ENCODE measurements at regions not wholly inside any gene's neighbourhood (a gene's known extent, or its start where the extent isn't known, plus 50 kb on each side); places are given as distances from the start of the nearest gene placed in this dataset.
"Not testable (repeated sequence)": the region's sequence is repeated elsewhere in the genome, so short reads cannot be mapped to it uniquely, and the experiment has no call there.

GRCh38 chr12:83939718-83940117, 972.9 kb downstream of the SLC6A15 start:
- in situ Hi-C loops (cut with HindIII; ENCODE audit: low sequenced_read_pairs): no loop called here
- DNase-seq (ENCODE audit: low spot score): no peak

DNA sequence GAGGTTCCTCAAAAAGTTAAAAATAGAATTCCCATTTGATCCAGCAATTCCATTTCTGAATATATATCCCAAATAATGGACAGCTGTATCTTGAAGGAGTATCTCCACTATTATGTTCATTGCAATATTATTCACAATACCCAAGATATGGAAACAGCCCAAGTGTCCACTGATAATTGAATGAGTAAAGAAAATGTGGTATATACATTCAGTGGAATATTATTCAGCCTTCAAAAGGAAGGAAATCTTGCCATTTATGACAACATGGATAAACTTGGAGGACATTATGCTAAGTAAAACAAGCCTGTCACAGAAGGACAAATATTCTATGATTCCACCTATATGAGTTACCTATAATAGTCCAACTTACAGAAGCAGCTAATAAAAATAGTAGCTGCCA, 979.0 kb downstream of the SLC6A15 start:
- in situ Hi-C loops (cut with HindIII; ENCODE audit: low sequenced_read_pairs): no loop called here

DNA sequence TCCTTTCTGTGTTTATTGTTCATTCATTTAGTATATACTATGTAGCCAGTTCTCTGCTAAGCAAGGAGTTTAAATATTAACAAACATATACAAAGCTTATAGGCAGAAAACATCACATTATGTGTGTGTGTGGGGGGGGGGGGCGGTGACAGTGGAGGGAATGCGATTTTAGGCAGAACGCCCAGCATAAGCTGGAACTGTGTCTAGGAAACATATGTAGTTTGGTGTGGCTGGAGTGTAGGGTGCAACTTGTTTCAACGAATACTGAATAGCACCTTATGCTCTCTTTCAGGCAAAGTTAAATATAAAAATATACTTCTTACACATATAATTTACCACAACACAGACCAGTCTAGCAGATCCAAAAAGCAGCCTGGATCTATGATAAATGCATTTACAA, 980.6 kb downstream of the SLC6A15 start:
- in situ Hi-C loops (cut with HindIII; ENCODE audit: low sequenced_read_pairs): no loop called here
- DNase-seq (ENCODE audit: low spot score): no peak

More for the DNA sequence above, 979.0 kb downstream of the SLC6A15 start:
- DNase-seq (ENCODE audit: low spot score): no peak

DNA sequence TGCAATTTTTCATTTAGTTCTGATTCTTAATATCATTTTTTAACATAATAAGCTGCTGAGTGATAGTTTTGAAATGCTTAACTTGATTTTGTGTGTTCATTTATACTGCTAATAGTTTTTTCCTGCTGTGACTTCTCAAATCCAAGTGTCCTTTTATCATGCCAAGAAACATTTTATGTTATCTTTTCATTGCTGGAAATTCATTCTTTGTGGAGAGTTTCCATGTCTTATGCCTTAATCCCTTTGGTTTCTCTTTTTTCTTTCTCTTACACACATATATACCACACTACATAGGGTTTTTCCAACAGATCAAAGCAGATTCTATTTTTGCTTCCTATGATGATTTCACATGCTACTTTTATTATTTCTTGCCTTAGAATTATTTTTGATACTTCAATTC, 981.1 kb downstream of the SLC6A15 start:
- no peak for DNase-seq (ENCODE audit: low spot score)
- in situ Hi-C loops (cut with HindIII; ENCODE audit: low sequenced_read_pairs): no loop called here

- in situ Hi-C loops (cut with HindIII; ENCODE audit: low sequenced_read_pairs); DNase-seq (ENCODE audit: low spot score): not testable (repeated sequence)
These were observed 982.8 kb downstream of the SLC6A15 start for GRCh38 chr12:83929792-83930191.

DNA sequence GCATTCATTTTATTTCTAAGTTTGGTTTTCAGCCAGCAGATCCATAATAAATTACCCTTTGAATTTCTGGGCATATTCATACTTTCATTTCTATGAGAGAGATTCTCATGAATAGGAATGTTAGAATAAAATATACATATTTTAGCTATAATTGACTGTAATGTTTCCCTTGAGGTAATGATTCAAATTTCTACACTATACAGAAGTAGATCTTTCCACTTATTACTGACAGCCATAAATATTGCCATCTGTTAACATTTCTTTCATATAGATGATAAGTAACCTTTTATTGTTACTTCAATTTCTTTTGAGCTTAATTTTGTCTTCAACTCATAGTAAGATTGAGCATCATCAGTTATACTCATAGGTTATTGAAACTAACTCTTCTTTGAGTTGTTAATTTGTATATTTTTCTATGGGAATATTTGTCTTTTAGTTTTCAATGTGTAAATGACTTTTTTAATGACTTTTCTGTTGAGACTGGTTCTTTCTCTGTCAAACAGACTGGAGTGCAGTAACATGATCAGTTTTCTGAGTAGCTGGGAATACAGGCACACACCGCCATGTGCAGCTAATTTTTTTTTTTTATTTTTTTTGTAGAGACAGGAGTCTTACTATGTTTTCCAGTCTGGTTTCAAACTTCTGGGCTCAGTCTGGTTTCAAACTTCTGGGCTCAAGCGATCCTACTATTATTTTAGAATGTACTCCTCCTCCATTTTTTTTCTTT, 991.6 kb downstream of the SLC6A15 start:
- in situ Hi-C loops (cut with HindIII; ENCODE audit: low sequenced_read_pairs): no loop called here
- DNase-seq (ENCODE audit: low spot score): no peak

DNA sequence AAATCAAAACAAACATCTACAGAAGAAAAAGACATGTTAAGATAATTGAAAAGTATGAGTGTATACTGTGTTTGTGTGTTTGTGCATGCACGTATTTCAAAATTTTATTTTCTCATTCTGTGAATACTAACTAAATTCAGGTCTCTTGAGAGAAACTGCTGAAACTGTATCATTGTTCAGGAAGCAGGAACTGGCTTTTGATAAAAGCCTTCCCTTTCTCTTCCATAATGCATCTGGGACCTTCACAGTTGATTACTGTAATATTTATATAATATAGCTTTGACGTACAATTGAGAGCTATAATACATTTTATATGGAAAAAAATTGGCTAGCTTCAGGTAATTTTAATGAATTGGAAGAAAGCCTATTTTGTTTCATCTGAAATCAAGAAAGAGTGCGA, 993.5 kb downstream of the SLC6A15 start:
- no peak for DNase-seq (ENCODE audit: low spot score)
- in situ Hi-C loops (cut with HindIII; ENCODE audit: low sequenced_read_pairs): no loop called here

- DNase-seq (ENCODE audit: low spot score): no peak
- in situ Hi-C loops (cut with HindIII; ENCODE audit: low sequenced_read_pairs): no loop called here
These were observed 1008.4 kb downstream of the SLC6A15 start for GRCh38 chr12:83904175-83904574.

DNA sequence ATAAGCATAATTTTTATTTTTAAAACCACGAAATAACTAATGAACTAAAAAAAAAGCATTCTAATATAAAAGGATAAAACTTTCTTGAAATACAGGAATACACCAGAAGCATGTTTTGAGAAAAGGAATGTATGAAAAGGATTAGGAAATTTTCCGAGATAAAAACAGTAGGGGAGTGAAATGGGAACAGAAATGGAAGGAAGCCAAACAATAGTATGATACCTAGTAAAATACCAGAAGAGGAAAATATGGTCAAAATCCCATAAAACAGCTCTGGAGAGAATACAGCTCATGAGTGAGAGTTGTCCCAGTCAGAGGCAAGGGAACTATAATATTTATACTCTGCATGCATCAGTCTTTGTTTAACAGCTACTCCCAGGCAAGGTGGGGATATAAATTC, 1016.2 kb downstream of the SLC6A15 start:
- DNase-seq (ENCODE audit: low spot score): no peak
- in situ Hi-C loops (cut with HindIII; ENCODE audit: low sequenced_read_pairs): no loop called here

DNA sequence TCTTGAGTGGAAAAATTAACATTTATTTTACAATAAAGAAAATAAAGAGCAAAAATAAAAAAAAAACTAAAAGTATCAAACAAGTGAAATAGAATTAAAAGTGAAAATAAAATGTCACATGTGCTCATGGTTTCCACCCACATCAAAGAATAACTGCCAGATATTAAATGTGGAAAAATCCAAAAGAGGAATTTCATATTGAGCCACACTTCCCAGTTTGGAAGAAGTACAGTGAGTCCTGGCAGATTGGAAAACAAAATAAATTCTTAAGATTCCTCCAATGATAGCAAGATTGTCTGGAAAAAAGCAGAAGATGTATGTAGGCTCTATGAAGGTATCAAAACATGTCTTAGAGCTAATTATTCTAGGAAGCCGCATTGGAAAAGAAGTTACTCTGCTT, 1019.5 kb downstream of the SLC6A15 start:
- in situ Hi-C loops (cut with HindIII; ENCODE audit: low sequenced_read_pairs): no loop called here

GRCh38 chr12:83889745-83890144, 1022.9 kb downstream of the SLC6A15 start:
- in situ Hi-C loops (cut with HindIII; ENCODE audit: low sequenced_read_pairs): no loop called here
- no peak for DNase-seq (ENCODE audit: low spot score)

More for the DNA sequence above, 1019.5 kb downstream of the SLC6A15 start:
- DNase-seq (ENCODE audit: low spot score): no peak

- in situ Hi-C loops (cut with HindIII; ENCODE audit: low sequenced_read_pairs): no loop called here
These were observed 1026.1 kb downstream of the SLC6A15 start for GRCh38 chr12:83886479-83886878.

DNA sequence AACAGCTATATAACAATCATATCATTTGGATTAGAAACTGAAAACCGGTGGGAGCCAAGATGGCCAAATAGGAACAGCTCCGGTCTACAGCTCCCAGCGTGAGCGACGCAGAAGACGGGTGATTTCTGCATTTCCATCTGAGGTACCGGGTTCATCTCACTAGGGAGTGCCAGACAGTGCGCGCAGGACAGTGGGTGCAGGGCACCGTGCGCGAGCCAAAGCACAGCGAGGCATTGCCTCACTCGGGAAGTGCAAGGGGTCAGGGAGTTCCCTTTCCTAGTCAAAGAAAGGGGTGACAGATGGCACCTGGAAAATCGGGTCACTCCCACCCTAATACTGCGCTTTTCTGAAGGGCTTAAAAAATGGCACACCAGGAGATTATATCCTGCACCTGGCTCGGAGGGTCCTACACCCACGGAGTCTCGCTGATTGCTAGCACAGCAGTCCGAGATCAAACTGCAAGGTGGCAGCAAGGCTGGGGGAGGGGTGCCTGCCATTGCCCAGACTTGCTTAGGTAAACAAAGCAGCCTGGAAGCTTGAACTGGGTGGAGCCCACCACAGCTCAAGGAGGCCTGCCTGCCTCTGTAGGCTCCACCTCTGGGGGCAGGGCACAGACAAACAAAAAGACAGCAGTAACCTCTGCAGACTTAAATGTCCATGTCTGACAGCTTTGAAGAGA, 1041.5 kb downstream of the SLC6A15 start:
- in situ Hi-C loops (cut with HindIII; ENCODE audit: low sequenced_read_pairs); DNase-seq (ENCODE audit: low spot score): not testable (repeated sequence)

More at GRCh38 chr12:83886479-83886878, 1026.1 kb downstream of the SLC6A15 start:
- no peak for DNase-seq (ENCODE audit: low spot score)

DNA sequence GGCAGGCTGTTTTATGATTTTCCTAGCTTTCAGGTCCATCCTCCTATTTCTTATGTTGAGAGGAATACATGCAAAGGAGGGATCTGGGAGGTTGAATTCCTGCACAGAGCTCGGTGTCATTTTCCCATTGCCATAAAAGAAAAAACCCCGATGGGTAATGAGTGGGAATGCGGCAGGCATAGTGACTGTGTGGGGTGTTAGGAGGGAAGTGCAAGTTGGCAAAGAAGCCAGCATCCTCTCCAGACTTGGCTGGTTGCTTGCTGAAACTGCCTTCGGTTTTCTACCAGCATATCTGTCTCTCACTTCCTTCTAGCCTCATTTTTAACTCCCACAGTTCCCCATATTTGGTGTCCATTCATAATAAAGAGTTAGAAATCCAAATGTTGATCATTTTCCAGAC, 1046.1 kb downstream of the SLC6A15 start:
- in situ Hi-C loops (cut with HindIII; ENCODE audit: low sequenced_read_pairs): no loop called here
- no peak for DNase-seq (ENCODE audit: low spot score)

DNA sequence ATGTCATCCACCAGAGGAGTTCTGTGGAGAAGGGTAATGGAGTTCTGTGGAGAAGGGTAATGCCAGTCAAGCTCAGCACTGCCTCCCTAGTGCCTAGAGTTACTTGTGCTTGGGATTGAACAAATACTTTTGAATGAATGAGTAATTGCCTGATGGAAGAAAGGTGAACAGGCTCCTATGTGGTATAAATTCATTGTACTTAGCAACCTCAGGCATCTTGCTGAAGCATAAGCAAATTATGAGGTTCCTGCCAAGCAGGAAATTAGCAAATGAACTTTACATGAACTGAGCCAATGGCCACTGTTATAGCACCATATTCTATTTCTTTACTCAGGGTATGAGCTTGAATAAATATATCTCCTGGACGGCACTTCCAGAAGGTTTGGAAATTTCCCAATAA, 1047.2 kb downstream of the SLC6A15 start:
- no peak for DNase-seq (ENCODE audit: low spot score)
- in situ Hi-C loops (cut with HindIII; ENCODE audit: low sequenced_read_pairs): no loop called here

GRCh38 chr12:83864054-83864453, 1048.5 kb downstream of the SLC6A15 start:
- DNase-seq (ENCODE audit: low spot score): no peak
- in situ Hi-C loops (cut with HindIII; ENCODE audit: low sequenced_read_pairs): no loop called here

GRCh38 chr12:83859021-83859420, 1053.6 kb downstream of the SLC6A15 start:
- in situ Hi-C loops (cut with HindIII; ENCODE audit: low sequenced_read_pairs): no loop called here
- no peak for DNase-seq (ENCODE audit: low spot score)

GRCh38 chr12:83856803-83857202, 1055.8 kb downstream of the SLC6A15 start:
- in situ Hi-C loops (cut with HindIII; ENCODE audit: low sequenced_read_pairs): no loop called here
- no peak for DNase-seq (ENCODE audit: low spot score)

DNA sequence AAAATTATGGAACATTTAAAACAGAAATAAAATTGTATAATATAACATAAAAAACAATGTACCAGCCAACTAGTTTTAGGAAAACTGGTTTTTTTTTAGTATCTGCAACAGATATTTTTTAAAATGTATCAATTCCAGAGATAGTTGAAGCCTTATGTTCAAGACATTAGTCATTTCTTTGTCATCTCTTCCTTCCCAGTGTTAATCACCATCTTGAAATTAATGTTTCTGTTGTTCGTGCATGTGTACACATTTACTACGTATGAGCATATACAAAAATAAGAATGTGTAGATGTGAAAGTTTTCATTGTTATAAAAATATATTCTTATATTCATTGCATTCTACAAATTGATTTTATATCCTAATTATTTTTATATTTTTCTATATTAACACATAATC, 1062.1 kb downstream of the SLC6A15 start:
- in situ Hi-C loops (cut with HindIII; ENCODE audit: low sequenced_read_pairs): no loop called here
- DNase-seq (ENCODE audit: low spot score): no peak

DNA sequence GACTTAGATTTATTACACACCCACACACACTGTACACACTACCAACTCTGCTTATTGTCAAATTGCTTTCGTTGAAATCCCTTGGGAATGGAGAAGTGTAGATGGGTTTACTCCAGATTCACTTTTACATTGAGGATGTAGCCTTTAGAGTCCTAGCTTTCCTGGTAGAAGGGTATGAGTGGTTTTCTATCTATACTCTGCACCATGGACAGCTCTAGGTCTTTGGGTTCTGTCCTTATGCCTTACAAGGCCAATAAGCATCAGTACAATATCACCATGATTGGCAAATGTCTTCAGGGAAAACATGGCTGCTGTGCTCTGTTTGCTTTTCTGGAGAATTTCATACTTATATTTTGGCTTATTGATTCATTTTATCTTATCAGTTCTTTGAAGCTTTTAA, 1063.9 kb downstream of the SLC6A15 start:
- DNase-seq (ENCODE audit: low spot score): no peak
- in situ Hi-C loops (cut with HindIII; ENCODE audit: low sequenced_read_pairs): no loop called here

GRCh38 chr12:83843541-83843940, 1069.1 kb downstream of the SLC6A15 start:
- no peak for DNase-seq (ENCODE audit: low spot score)
- in situ Hi-C loops (cut with HindIII; ENCODE audit: low sequenced_read_pairs): no loop called here

Data from G401 (cell line).